Testis (tissue), 2 donors: ENCODE measurements at regions not wholly inside any gene's neighbourhood (a gene's known extent, or its start where the extent isn't known, plus 50 kb on each side); places are given as distances from the start of the nearest gene placed in this dataset.

Source experiments
- DNase-seq: peaks from one replicate; pipeline ENCODE4 v3.0.0-alpha.2; 2019
- H3K27ac ChIP-seq, 2 donors: fragments of 200-600 bp; sonication (generic); one replicate each; pipeline ENCODE4 v1.5.1; 2019
- H3K27me3 ChIP-seq: fragments of 200-600 bp; sonication (generic); one replicate; pipeline ENCODE4 v1.5.1; 2019
- H3K36me3 ChIP-seq: fragments of 200-600 bp; sonication (generic); one replicate; pipeline ENCODE4 v1.5.1; 2017; ENCODE audit warnings: low read depth; ENCODE audit errors: missing control alignments
- H3K4me1 ChIP-seq: fragments of 200-600 bp; sonication (generic); one replicate; pipeline ENCODE4 v1.5.1; 2019
- H3K4me3 ChIP-seq, 2 donors: fragments of 200-600 bp; sonication (generic); one replicate each; pipeline ENCODE4 v1.5.1; 2017 to 2019
- H3K9me3 ChIP-seq: fragments of 200-600 bp; sonication (generic); one replicate; pipeline ENCODE4 v1.5.1; 2017
- POLR2A ChIP-seq: fragments of 450-650 bp; IDR thresholded peaks from one replicate; pipeline ENCODE4 v1.6.1; 2017; ENCODE audit warnings: antibody characterized with exemption, mild to moderate bottlenecking, moderate library complexity
- WGBS, 2 donors: methylation state at CpG; one replicate each; pipeline ENCODE4 v1.1.5; 2018; 5-methylcytosine and 5-hydroxymethylcytosine counted together
- intact Hi-C: fragments of 100-400 bp; cut with DNase I; formaldehyde crosslinking; loops from one replicate; pipeline ENCODE4 v1.15.1; 2023; ENCODE audit warnings: low total_unique reads
- TF ChIP-seq, protein P1 (sequence below), 3 experiments: fragments of 450-650 bp in 2 of 3; fragments of 200-600 bp in 1 of 3; sonication (generic) in 1 of 3; IDR thresholded peaks; one replicate each; pipeline ENCODE4 v1.5.1; 2016 to 2019; ENCODE audit warnings: antibody characterized with exemption in 3 of 3, mild to moderate bottlenecking in 2 of 3, moderate library complexity in 1 of 3

DNA sequence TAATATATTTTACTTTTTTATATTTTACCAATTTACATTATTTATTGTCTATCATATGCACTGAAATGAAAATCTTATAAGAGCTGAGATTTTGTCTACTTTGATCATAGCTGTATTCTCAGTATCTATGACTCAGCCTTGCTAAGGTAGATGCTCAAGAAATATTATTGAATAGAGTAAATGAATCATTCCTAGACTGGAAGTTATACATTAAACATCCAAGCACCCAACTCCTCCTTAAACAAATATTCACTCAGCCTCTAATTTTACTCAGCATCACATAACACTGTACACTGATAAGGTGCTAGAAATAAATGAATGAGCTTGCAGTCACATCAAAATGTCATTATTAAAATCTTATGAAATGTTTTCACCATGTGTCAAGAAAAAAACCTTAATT is 1424.9 kb downstream of the LRFN5 start:
- DNase-seq = no peak
- Histone ChIP-seq H3K36me3 (no peaks in the 10 kb centered on the region), H3K4me3 (no peak overlapping the region), H3K9me3 (no peaks in the 10 kb centered on the region), H3K27me3 (no peaks in the 10 kb centered on the region), H3K27ac (no peak overlapping the region), H3K4me1 (no peaks in the 10 kb centered on the region)
- no peak for TF ChIP-seq POLR2A
- TF ChIP-seq, protein P1, sequence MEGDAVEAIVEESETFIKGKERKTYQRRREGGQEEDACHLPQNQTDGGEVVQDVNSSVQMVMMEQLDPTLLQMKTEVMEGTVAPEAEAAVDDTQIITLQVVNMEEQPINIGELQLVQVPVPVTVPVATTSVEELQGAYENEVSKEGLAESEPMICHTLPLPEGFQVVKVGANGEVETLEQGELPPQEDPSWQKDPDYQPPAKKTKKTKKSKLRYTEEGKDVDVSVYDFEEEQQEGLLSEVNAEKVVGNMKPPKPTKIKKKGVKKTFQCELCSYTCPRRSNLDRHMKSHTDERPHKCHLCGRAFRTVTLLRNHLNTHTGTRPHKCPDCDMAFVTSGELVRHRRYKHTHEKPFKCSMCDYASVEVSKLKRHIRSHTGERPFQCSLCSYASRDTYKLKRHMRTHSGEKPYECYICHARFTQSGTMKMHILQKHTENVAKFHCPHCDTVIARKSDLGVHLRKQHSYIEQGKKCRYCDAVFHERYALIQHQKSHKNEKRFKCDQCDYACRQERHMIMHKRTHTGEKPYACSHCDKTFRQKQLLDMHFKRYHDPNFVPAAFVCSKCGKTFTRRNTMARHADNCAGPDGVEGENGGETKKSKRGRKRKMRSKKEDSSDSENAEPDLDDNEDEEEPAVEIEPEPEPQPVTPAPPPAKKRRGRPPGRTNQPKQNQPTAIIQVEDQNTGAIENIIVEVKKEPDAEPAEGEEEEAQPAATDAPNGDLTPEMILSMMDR (IDR thresholded peaks at IDR 0.05) = no peak
- intact Hi-C loops = no loop called here

DNA sequence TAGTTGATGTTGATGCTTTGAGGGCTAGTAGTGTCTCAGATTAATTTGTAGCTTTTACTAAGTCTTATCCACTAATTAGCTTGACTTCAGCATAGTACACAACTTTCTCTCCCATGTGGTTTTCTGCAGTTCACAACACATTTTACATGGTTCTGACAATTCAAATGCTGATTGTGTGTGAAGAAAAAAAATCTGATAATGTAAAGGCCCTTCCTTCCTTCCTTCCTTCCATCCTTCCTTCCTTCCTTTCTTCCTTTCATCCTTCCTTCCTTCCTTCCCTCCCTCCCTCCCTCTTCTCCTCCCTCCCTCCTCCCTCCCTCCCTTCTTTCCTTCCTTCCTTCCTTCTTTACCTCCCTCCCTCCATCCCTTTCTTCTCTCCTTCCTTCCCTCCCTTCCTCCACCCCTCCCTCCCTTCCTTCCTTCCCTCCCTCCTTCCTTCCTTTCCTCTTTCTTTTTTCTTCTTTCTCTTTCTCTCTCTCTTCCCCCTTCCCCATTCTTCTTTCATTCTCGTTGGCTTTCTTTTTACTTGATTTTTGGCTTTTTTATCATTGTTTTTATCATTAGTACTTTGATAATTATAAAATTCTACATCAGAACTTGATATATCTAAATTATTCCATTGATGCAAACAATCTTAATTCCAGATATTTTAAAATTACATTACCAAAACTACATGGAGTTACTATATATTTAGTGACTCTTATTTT is 1415.6 kb downstream of the LRFN5 start:
- Histone ChIP-seq H3K4me1 (no peaks in the 10 kb centered on the region), H3K4me3 (no peak overlapping the region), H3K27me3 (no peaks in the 10 kb centered on the region), H3K9me3 (no peaks in the 10 kb centered on the region), H3K27ac (no peak overlapping the region), H3K36me3 (no peaks in the 10 kb centered on the region)
- TF ChIP-seq POLR2A = no peak
- TF ChIP-seq, protein P1 (IDR thresholded peaks at IDR 0.05) = no peak
- no peak for DNase-seq
- 75 to 83% methylated on average over 1 of the region's 1 CpG for WGBS, 2 donors
- intact Hi-C loops = no loop called here

DNA sequence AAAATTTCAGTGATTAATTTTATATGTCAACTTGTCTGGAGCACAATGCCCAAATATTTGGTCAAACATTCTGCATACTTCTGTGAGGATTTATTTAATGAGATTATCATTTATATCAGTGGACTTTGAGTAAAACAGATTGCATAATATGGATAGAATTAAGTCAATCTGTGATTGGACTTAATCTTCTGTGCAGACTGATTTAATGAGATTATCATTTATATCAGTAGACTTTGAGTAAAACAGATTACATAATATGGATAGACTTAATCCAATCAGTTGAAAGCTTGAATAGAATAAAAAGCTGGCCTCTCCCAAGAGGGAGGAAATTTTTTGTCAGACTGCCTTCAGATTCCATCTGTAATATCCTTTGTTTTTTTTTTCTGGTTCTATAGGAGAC is 1413.2 kb downstream of the LRFN5 start:
- H3K27me3 ChIP-seq = no peaks in the 10 kb centered on the region
- DNase-seq = no peak
- no peaks in the 10 kb centered on the region for H3K36me3 ChIP-seq
- H3K9me3 ChIP-seq = no peaks in the 10 kb centered on the region
- no peak overlapping the region for H3K4me3 ChIP-seq
- no peak overlapping the region for H3K27ac ChIP-seq
- intact Hi-C loops = no loop called here
- no peaks in the 10 kb centered on the region for H3K4me1 ChIP-seq
- TF ChIP-seq POLR2A = no peak
- TF ChIP-seq, protein P1 (IDR thresholded peaks at IDR 0.05) = no peak

DNA sequence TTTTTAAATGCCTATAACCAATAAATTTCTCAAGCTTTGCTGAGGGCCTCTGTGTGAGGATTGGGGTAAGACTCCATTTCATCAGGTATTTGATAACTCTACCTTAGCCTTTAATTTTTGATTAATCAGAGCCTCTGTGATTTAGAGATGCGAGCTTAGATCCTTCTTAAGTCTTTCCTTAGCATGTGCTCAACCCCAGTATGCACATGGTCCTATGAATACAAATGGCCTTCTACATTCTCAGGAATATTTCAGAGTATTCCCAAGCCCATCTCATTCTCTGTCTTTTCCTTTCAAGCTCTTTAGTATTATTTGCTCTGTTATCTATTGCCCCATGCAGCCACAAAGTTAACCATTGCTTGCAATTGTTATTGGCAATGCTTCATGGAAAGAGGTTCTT is 1407.7 kb downstream of the LRFN5 start:
- Histone ChIP-seq H3K27ac (no peak overlapping the region), H3K4me1 (no peaks in the 10 kb centered on the region), H3K27me3 (no peaks in the 10 kb centered on the region), H3K36me3 (no peaks in the 10 kb centered on the region), H3K9me3 (no peaks in the 10 kb centered on the region), H3K4me3 (no peak overlapping the region)
- no peak for DNase-seq
- intact Hi-C loops = no loop called here
- WGBS, 2 donors = 79 to 96% methylated on average over 1 of the region's 1 CpG
- TF ChIP-seq, protein P1 (IDR thresholded peaks at IDR 0.05) = no peak
- no peak for TF ChIP-seq POLR2A

DNA sequence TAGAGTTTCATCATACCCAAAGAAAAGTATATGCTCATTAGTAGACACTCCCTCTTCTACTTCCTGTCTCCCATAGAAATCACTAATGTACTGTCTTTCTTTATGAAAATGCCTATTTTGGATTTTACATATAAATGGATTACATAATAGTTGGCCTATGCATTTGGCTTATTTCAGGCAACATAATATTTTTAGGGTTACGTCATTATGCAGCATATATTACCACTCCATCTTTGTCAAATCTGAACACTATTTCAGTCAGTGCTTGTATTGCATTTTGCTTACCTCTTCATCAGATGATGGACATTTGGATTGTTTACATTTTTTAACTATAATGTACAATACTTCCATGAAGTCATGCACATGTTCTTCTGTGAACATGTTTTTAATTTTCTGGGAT is 1406.1 kb downstream of the LRFN5 start:
- Histone ChIP-seq H3K27ac (no peak overlapping the region), H3K4me1 (no peaks in the 10 kb centered on the region), H3K4me3 (no peak overlapping the region), H3K27me3 (no peaks in the 10 kb centered on the region), H3K36me3 (no peaks in the 10 kb centered on the region), H3K9me3 (no peaks in the 10 kb centered on the region)
- intact Hi-C loops = no loop called here
- no peak for DNase-seq
- 93 to 97% methylated on average over 1 of the region's 1 CpG for WGBS, 2 donors
- TF ChIP-seq, protein P1 (IDR thresholded peaks at IDR 0.05) = no peak
- TF ChIP-seq POLR2A = no peak
